Panc1 (cell line): ENCODE measurements at regions not wholly inside any gene's neighbourhood (a gene's known extent, or its start where the extent isn't known, plus 50 kb on each side); places are given as distances from the start of the nearest gene placed in this dataset.

Source experiments
- ATAC-seq: fragments of 200-7000 bp; cut with Tn5 transposase; 2 replicates; pipeline ENCODE4 v1.9.1; 2020; ENCODE audit warnings: mild to moderate bottlenecking, moderate library complexity
- BruUV-seq: library from RNA; stranded (reverse); fragments of 400-500 nt; replicated peaks from 2 replicates; lab custom pipeline; 2021; lab: Mats Ljungman, UMichigan
- CTCF ChIA-PET: fragments of 300-600 bp; sonication (Branson Sonifier 250); formaldehyde crosslinking; loops from one replicate; lab custom pipeline; 2022; ENCODE audit warnings: antibody characterized with exemption; lab: Charles Lee
- POLR2A ChIA-PET: fragments of 300-600 bp; sonication (Branson Sonifier 250); formaldehyde crosslinking; loops from one replicate; lab custom pipeline; 2022; ENCODE audit warnings: antibody characterized with exemption; lab: Charles Lee
- DNase-seq: peaks from one replicate; pipeline ENCODE4 v3.0.0-alpha.2; 2010; ENCODE audit warnings: low read depth, low spot score
- H3K27ac ChIP-seq: 2 replicates; pipeline ENCODE4 v1.5.1; 2011; ENCODE audit warnings: mild to moderate bottlenecking, low read length, inconsistent platforms
- H3K27me3 ChIP-seq: fragments of 200-500 bp; sonication (Bioruptor generic); 2 replicates; pipeline ENCODE4 v1.6.0; 2014; ENCODE audit warnings: low read length, inconsistent platforms; ENCODE audit not compliant: control insufficient read depth, insufficient read depth
- H3K36me3 ChIP-seq: fragments of 200-500 bp; sonication (Bioruptor generic); 2 replicates; pipeline ENCODE4 v1.5.1; 2014; ENCODE audit warnings: inconsistent platforms, mild to moderate bottlenecking, low read length, moderate library complexity; ENCODE audit not compliant: control insufficient read depth, insufficient read depth
- H3K4me1 ChIP-seq: 2 replicates; pipeline ENCODE4 v1.5.1; 2011; ENCODE audit warnings: inconsistent platforms, mild to moderate bottlenecking, low read length, moderate library complexity; ENCODE audit not compliant: control insufficient read depth, insufficient read depth
- H3K4me3 ChIP-seq, 2 experiments: 2 replicates each; pipeline ENCODE4 v1.5.1; 2011 to 2012; ENCODE audit warnings: low read depth in 2 of 2, low read length in 2 of 2, mild to moderate bottlenecking in 2 of 2, inconsistent platforms in 1 of 2, moderate library complexity in 1 of 2
- H3K9me3 ChIP-seq: fragments of 200-500 bp; sonication (Bioruptor generic); 2 replicates; pipeline ENCODE4 v1.5.1; 2014; ENCODE audit warnings: low read depth, mild to moderate bottlenecking, inconsistent platforms, low read length, moderate library complexity; ENCODE audit not compliant: control insufficient read depth, insufficient read depth
- POLR2AphosphoS5 ChIP-seq: IDR thresholded peaks from 2 replicates; pipeline ENCODE4 v1.6.1; 2012; ENCODE audit warnings: mild to moderate bottlenecking, low read depth, low read length, moderate library complexity
- SIN3A ChIP-seq: IDR thresholded peaks from 2 replicates; pipeline ENCODE4 v1.6.1; 2012; ENCODE audit warnings: low read depth, mild to moderate bottlenecking, low read length, moderate library complexity, borderline replicate concordance; ENCODE audit not compliant: insufficient read depth
- TCF7L2 ChIP-seq: IDR thresholded peaks from 2 replicates; pipeline ENCODE4 v1.6.1; 2011; ENCODE audit warnings: mild to moderate bottlenecking, low read depth, low read length, inconsistent platforms
- in situ Hi-C: cut with HindIII; loops from 2 replicates; pipeline ENCODE4 v1.10.0; 2016; ENCODE audit warnings: low sequenced_read_pairs, low pct_unique_long_range_greater_than_20kb
- intact Hi-C: fragments of 100-400 bp; cut with micrococcal nuclease; formaldehyde crosslinking; loops from one replicate; pipeline ENCODE4 v1.10.0; 2022; ENCODE audit not compliant: unreplicated experiment
- TF ChIP-seq, protein P1 (sequence below), 2 experiments: IDR thresholded peaks; 2 replicates each; pipeline ENCODE4 v1.6.1; 2011 to 2012; ENCODE audit warnings: low read depth in 2 of 2, control low read depth in 1 of 2, low read length in 1 of 2, mild to moderate bottlenecking in 1 of 2, moderate library complexity in 1 of 2; ENCODE audit not compliant: insufficient read depth in 1 of 2
- TF ChIP-seq, protein P2 (sequence below): fragments of 450-650 bp; IDR thresholded peaks from 2 replicates; pipeline ENCODE4 v1.5.1; 2017; ENCODE audit warnings: mild to moderate bottlenecking

DNA sequence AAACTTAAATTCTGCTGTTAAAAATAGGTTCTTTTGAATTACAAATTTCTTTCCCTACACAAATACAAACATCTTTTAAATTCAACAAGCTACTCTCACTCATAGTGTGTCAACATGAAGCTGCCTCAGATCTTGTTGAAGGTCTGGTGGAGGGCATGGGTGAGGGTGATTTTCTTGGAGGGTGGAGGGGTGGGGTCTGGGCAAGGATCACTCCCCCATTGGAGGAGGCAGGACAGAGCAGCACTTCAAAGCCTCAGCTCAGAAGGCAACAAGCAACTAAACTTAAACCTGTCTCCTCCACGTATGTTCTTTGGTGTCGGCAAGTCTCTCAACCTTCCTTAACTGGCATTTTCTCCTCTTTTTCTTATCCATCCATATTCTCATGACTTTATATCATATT, 730.9 kb downstream of the NR2F2 start:
- ATAC-seq: no peak
- no peaks in the 10 kb centered on the region for H3K4me1 ChIP-seq
- CTCF ChIA-PET: no interaction called here
- intact Hi-C loops: no loop called here
- in situ Hi-C loops: no loop called here
- no peak overlapping the region for H3K27ac ChIP-seq
- no peak for TF ChIP-seq TCF7L2
- TF ChIP-seq, protein P1, sequence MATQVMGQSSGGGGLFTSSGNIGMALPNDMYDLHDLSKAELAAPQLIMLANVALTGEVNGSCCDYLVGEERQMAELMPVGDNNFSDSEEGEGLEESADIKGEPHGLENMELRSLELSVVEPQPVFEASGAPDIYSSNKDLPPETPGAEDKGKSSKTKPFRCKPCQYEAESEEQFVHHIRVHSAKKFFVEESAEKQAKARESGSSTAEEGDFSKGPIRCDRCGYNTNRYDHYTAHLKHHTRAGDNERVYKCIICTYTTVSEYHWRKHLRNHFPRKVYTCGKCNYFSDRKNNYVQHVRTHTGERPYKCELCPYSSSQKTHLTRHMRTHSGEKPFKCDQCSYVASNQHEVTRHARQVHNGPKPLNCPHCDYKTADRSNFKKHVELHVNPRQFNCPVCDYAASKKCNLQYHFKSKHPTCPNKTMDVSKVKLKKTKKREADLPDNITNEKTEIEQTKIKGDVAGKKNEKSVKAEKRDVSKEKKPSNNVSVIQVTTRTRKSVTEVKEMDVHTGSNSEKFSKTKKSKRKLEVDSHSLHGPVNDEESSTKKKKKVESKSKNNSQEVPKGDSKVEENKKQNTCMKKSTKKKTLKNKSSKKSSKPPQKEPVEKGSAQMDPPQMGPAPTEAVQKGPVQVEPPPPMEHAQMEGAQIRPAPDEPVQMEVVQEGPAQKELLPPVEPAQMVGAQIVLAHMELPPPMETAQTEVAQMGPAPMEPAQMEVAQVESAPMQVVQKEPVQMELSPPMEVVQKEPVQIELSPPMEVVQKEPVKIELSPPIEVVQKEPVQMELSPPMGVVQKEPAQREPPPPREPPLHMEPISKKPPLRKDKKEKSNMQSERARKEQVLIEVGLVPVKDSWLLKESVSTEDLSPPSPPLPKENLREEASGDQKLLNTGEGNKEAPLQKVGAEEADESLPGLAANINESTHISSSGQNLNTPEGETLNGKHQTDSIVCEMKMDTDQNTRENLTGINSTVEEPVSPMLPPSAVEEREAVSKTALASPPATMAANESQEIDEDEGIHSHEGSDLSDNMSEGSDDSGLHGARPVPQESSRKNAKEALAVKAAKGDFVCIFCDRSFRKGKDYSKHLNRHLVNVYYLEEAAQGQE (IDR thresholded peaks at IDR 0.05; ENCODE audit: insufficient read depth in 1 of 2, low read depth in 2 of 2, low read length in 1 of 2): no peak
- TF ChIP-seq POLR2AphosphoS5: no peak
- TF ChIP-seq SIN3A: no peak
- TF ChIP-seq, protein P2, sequence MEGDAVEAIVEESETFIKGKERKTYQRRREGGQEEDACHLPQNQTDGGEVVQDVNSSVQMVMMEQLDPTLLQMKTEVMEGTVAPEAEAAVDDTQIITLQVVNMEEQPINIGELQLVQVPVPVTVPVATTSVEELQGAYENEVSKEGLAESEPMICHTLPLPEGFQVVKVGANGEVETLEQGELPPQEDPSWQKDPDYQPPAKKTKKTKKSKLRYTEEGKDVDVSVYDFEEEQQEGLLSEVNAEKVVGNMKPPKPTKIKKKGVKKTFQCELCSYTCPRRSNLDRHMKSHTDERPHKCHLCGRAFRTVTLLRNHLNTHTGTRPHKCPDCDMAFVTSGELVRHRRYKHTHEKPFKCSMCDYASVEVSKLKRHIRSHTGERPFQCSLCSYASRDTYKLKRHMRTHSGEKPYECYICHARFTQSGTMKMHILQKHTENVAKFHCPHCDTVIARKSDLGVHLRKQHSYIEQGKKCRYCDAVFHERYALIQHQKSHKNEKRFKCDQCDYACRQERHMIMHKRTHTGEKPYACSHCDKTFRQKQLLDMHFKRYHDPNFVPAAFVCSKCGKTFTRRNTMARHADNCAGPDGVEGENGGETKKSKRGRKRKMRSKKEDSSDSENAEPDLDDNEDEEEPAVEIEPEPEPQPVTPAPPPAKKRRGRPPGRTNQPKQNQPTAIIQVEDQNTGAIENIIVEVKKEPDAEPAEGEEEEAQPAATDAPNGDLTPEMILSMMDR: no peak
- H3K4me3 ChIP-seq: no peak overlapping the region
- H3K27me3 ChIP-seq: no peaks in the 10 kb centered on the region
- POLR2A ChIA-PET: no interaction called here
- no peak for DNase-seq
- no TSS peak for BruUV-seq
- H3K36me3 ChIP-seq: no peaks in the 10 kb centered on the region
- H3K9me3 ChIP-seq: no peaks in the 10 kb centered on the region

DNA sequence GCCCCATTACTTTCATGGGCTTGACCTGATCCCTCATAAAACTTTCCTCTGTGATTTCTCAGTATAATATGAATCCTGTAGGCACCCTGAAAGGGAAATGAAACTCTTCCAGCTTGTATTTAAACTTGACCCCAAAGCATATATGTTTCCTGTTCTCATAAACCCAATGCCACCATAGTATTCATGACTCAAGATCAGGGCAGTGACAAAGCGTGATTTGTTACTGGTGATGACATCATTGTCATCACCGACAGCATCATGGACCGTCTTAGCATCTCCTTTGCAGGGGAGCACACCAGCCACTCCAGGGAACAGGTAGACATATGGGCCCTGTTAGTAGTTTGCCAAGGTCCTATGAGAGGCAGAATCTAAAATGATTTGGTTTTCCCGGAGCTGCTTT, 741.2 kb downstream of the NR2F2 start:
- Histone ChIP-seq H3K4me1 (no peaks in the 10 kb centered on the region), H3K4me3 (no peak overlapping the region), H3K27me3 (no peaks in the 10 kb centered on the region), H3K27ac (no peak overlapping the region), H3K9me3 (no peaks in the 10 kb centered on the region), H3K36me3 (no peaks in the 10 kb centered on the region)
- no TSS peak for BruUV-seq
- DNase-seq: no peak
- intact Hi-C loops (no loop called here), in situ Hi-C loops (no loop called here)
- CTCF ChIA-PET: no interaction called here
- TF ChIP-seq SIN3A (no peak), POLR2AphosphoS5 (no peak), TCF7L2 (no peak)
- TF ChIP-seq, protein P2: no peak
- TF ChIP-seq, protein P1 (IDR thresholded peaks at IDR 0.05; ENCODE audit: insufficient read depth in 1 of 2, low read depth in 2 of 2, low read length in 1 of 2): no peak
- POLR2A ChIA-PET: no interaction called here
- no peak for ATAC-seq
